GM12875 (cell line): ENCODE measurements at regions not wholly inside any gene's neighbourhood (a gene's known extent, or its start where the extent isn't known, plus 50 kb on each side); places are given as distances from the start of the nearest gene placed in this dataset.

Experiments used
- H3K4me3 ChIP-seq: one replicate; pipeline ENCODE4 v1.5.1; 2011; ENCODE audit warnings: low read depth, low read length, control low read depth
- CTCF ChIP-seq: IDR thresholded peaks from 2 replicates; pipeline ENCODE4 v1.5.1; 2011; ENCODE audit warnings: low read depth, mild to moderate bottlenecking, control low read depth, inconsistent platforms, low read length, moderate library complexity, borderline replicate concordance; ENCODE audit not compliant: insufficient read depth

GRCh38 chr18:39486268-39486667 lies 1920.7 kb upstream of the CELF4 start:
- TF ChIP-seq CTCF, result no peak
- no peak overlapping the region for H3K4me3 ChIP-seq

- TF ChIP-seq CTCF, result no peak
- no peak overlapping the region for H3K4me3 ChIP-seq
These were observed 1920.1 kb upstream of the CELF4 start for GRCh38 chr18:39485696-39486095.

- no peak for TF ChIP-seq CTCF
- no peak overlapping the region for H3K4me3 ChIP-seq
These were observed 1915.7 kb upstream of the CELF4 start for GRCh38 chr18:39481281-39481680.

GRCh38 chr18:39480494-39481195 lies 1915.0 kb upstream of the CELF4 start:
- TF ChIP-seq CTCF, result no peak
- no peak overlapping the region for H3K4me3 ChIP-seq

- no peak for TF ChIP-seq CTCF
- H3K4me3 ChIP-seq, result no peak overlapping the region
These were observed 1898.4 kb upstream of the CELF4 start for GRCh38 chr18:39464006-39464405.

- no peak for TF ChIP-seq CTCF
These were observed 1896.8 kb upstream of the CELF4 start for GRCh38 chr18:39462436-39462835.

GRCh38 chr18:39460136-39460535 lies 1894.5 kb upstream of the CELF4 start:
- TF ChIP-seq CTCF, result no peak
- no peak overlapping the region for H3K4me3 ChIP-seq

More at GRCh38 chr18:39462436-39462835, 1896.8 kb upstream of the CELF4 start:
- H3K4me3 ChIP-seq, result no peak overlapping the region
